ENCODE measurements at regions not wholly inside any gene's neighbourhood (a gene's known extent, or its start where the extent isn't known, plus 50 kb on each side); places are given as distances from the start of the nearest gene placed in this dataset.
"Not testable (repeated sequence)": the region's sequence is repeated elsewhere in the genome, so short reads cannot be mapped to it uniquely, and the experiment has no call there.

DNA sequence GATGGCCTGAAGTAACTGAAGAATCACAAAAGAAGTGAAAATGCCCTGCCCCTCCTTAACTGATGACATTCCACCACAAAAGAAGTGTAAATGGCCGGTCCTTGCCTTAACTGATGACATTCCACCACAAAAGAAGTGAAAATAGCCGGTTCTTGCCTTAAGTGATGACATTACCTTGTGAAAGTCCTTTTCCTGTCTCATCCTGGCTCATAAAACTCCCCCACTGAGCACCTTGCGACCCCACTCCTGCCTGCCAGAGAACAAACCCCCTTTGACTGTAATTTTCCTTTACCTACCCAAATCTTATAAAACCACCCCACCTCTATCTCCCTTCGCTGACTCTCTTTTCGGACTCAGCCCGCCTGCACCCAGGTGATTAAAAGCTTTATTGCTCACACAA, 262.0 kb upstream of the MTMR8 start:
- H3K4me1 Mint-ChIP-seq (ENCODE audit: low read depth); H3K36me3 Mint-ChIP-seq (ENCODE audit: low read depth); DNase-seq; ATAC-seq; CTCF ChIA-PET; H3K27me3 Mint-ChIP-seq (ENCODE audit: low read depth); POLR2A ChIA-PET; H3K4me3 Mint-ChIP-seq; H3K27ac Mint-ChIP-seq; H3K9me3 Mint-ChIP-seq (ENCODE audit: insufficient read depth): not testable (repeated sequence)

DNA sequence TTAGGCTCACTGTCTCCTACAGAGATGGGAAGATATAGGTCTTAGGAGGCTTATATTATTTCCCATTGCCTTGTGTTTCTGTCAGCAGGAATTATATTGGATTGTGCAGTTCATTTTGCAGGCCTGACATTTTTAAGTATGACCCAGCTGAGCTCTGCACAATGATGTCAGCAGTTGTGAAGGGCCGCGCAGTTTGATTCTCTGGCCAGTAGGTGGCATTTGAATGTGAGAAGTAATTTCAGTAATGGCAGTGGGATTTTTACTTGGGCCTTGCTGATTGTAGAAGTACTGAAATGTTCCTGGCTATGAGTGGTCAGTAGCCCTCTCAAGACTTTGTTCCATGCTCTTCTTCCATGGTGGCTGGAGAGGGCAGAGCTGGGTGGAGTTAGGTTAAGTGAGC, 247.2 kb upstream of the MTMR8 start:
- peaks cover 6% of the 10 kb centered on the region for H3K9me3 Mint-ChIP-seq (ENCODE audit: insufficient read depth)
- H3K4me3 Mint-ChIP-seq, result no peak overlapping the region
- no peaks in the 10 kb centered on the region for H3K36me3 Mint-ChIP-seq (ENCODE audit: low read depth)
- H3K27ac Mint-ChIP-seq, result no peak overlapping the region
- no peaks in the 10 kb centered on the region for H3K27me3 Mint-ChIP-seq (ENCODE audit: low read depth)
- ATAC-seq (no peak), DNase-seq (peak; percentile 20)
- ChIA-PET CTCF (no interaction called here), POLR2A (no interaction called here)
- H3K4me1 Mint-ChIP-seq (ENCODE audit: low read depth), result no peaks in the 10 kb centered on the region
